Stomach (tissue), 4 donors: ENCODE measurements at regions not wholly inside any gene's neighbourhood (a gene's known extent, or its start where the extent isn't known, plus 50 kb on each side); places are given as distances from the start of the nearest gene placed in this dataset.

Source experiments
- EP300 ChIP-seq: sonication (generic); formaldehyde crosslinking; IDR thresholded peaks from one replicate; pipeline ENCODE4 v1.6.1; 2017; ENCODE audit warnings: antibody characterized with exemption
- POLR2A ChIP-seq, 4 donors: fragments of 450-650 bp; IDR thresholded peaks; one replicate each; pipeline ENCODE4 v1.6.1; 2016; ENCODE audit warnings: antibody characterized with exemption in 4 of 4, control low read depth in 2 of 4, mild to moderate bottlenecking in 1 of 4, moderate library complexity in 1 of 4
- POLR2AphosphoS5 ChIP-seq, 3 donors: sonication (generic); formaldehyde crosslinking; IDR thresholded peaks; one replicate each; pipeline ENCODE4 v1.6.1; 2016; ENCODE audit warnings: antibody characterized with exemption in 3 of 3
- TF ChIP-seq, protein P1 (sequence below), 7 experiments: fragments of 450-650 bp in 4 of 7; fragments of 200-600 bp in 3 of 7; sonication (generic) in 3 of 7; IDR thresholded peaks; one replicate each; pipeline ENCODE4 v1.5.1; 2016 to 2019; ENCODE audit warnings: antibody characterized with exemption in 7 of 7, control low read depth in 2 of 7, mild to moderate bottlenecking in 1 of 7

GRCh38 chr2:189249901-189250300, 70.3 kb upstream of the COL5A2 start:
- TF ChIP-seq POLR2AphosphoS5 (IDR thresholded peaks at IDR 0.05) (peak in 2 of 3 donors; percentile 17 to 45), EP300 (no peak), POLR2A (IDR thresholded peaks at IDR 0.05) (no peak)
- TF ChIP-seq, protein P1, sequence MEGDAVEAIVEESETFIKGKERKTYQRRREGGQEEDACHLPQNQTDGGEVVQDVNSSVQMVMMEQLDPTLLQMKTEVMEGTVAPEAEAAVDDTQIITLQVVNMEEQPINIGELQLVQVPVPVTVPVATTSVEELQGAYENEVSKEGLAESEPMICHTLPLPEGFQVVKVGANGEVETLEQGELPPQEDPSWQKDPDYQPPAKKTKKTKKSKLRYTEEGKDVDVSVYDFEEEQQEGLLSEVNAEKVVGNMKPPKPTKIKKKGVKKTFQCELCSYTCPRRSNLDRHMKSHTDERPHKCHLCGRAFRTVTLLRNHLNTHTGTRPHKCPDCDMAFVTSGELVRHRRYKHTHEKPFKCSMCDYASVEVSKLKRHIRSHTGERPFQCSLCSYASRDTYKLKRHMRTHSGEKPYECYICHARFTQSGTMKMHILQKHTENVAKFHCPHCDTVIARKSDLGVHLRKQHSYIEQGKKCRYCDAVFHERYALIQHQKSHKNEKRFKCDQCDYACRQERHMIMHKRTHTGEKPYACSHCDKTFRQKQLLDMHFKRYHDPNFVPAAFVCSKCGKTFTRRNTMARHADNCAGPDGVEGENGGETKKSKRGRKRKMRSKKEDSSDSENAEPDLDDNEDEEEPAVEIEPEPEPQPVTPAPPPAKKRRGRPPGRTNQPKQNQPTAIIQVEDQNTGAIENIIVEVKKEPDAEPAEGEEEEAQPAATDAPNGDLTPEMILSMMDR (IDR thresholded peaks at IDR 0.05) = no peak
